Peyer's patch (tissue), 4 donors: ENCODE measurements at regions not wholly inside any gene's neighbourhood (a gene's known extent, or its start where the extent isn't known, plus 50 kb on each side); places are given as distances from the start of the nearest gene placed in this dataset.

Experiments
- CTCF ChIP-seq, 6 experiments: fragments of 450-650 bp in 4 of 6; fragments of 200-600 bp in 2 of 6; sonication (generic) in 1 of 6; IDR thresholded peaks; one replicate each; pipeline ENCODE4 v1.5.1; 2017 to 2019; ENCODE audit warnings: antibody characterized with exemption in 6 of 6, mild to moderate bottlenecking in 3 of 6, moderate library complexity in 1 of 6
- POLR2A ChIP-seq, 2 donors: fragments of 450-650 bp; IDR thresholded peaks; one replicate each; pipeline ENCODE4 v1.5.1; 2017; ENCODE audit warnings: antibody characterized with exemption in 2 of 2, mild to moderate bottlenecking in 2 of 2, moderate library complexity in 2 of 2

DNA sequence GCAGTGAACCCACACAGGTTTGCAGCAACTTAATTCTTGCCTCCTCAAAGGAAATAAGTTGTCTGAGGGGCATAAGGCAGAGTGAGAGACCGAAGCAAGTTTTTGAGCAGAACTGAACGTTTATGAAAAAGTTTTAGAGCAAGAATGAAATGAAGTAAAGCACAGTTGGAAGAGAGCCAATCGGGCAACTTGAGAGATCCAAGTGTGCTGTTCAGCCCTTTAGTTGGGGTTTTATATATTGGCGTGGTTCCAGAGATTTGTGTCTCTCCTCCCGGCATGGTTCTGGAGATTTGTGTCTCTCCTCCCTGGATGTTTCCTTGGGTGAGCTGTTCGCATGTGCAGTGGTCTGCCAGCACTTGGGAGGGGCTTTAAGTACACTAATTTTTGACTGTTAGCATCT lies 141.4 kb upstream of the DGKB start:
- TF ChIP-seq CTCF (IDR thresholded peaks at IDR 0.05) (no peak), POLR2A (IDR thresholded peaks at IDR 0.05) (no peak)
